H1 (cell line): ENCODE measurements at regions not wholly inside any gene's neighbourhood (a gene's known extent, or its start where the extent isn't known, plus 50 kb on each side); places are given as distances from the start of the nearest gene placed in this dataset.
A peak's percentile ranks its signal among the peaks of the same experiment; 100 is the strongest.

Experiments used
- CTCF ChIA-PET: fragments of 300-600 bp; sonication (Branson Sonifier 250); formaldehyde crosslinking; loops from one replicate; lab custom pipeline; 2021; ENCODE audit not compliant: partially characterized antibody; lab: Charles Lee
- POLR2A ChIA-PET: fragments of 300-600 bp; sonication (Branson Sonifier 250); formaldehyde crosslinking; loops from one replicate; lab custom pipeline; 2021; ENCODE audit warnings: inconsistent platforms; ENCODE audit not compliant: partially characterized antibody; lab: Charles Lee
- DNase-seq, 2 experiments: peaks; one replicate each; pipeline versions ENCODE4 v3.0.0 to v3.0.0-alpha.2; 2010 to 2022; ENCODE audit warnings: low spot score in 2 of 2, low read depth in 1 of 2, mixed read lengths in 1 of 2
- FAIRE-seq: peaks from 2 replicates; lab custom pipeline; 2011; peaks lifted over from hg19 to GRCh38; lab: Jason Lieb, UNC
- H2AFZ ChIP-seq: 2 replicates; pipeline ENCODE4 v1.8.1; 2012; ENCODE audit warnings: low read length, inconsistent platforms
- H2AK5ac ChIP-seq: 2 replicates; pipeline ENCODE4 v1.6.1; 2013; ENCODE audit warnings: low read depth, low read length
- H2BK120ac ChIP-seq: replicated peaks from 2 replicates; pipeline ENCODE3; 2013; ENCODE audit warnings: low read depth, low read length, inconsistent platforms
- H2BK12ac ChIP-seq: 2 replicates; pipeline ENCODE4 v1.6.1; 2013; ENCODE audit warnings: low read depth, low read length
- H2BK15ac ChIP-seq: 2 replicates; pipeline ENCODE4 v1.6.1; 2013; ENCODE audit warnings: low read length
- H2BK20ac ChIP-seq: 2 replicates; pipeline ENCODE4 v1.6.1; 2013; ENCODE audit warnings: low read length
- H2BK5ac ChIP-seq: 2 replicates; pipeline ENCODE4 v1.6.1; 2013; ENCODE audit warnings: low read depth, low read length
- H3K14ac ChIP-seq: 2 replicates; pipeline ENCODE4 v1.6.1; 2013; ENCODE audit warnings: inconsistent platforms; ENCODE audit not compliant: insufficient read length
- H3K18ac ChIP-seq: 2 replicates; pipeline ENCODE4 v1.6.1; 2013; ENCODE audit warnings: low read length; ENCODE audit errors: extremely low read depth
- H3K23ac ChIP-seq: 2 replicates; pipeline ENCODE4 v1.6.1; 2013; ENCODE audit warnings: inconsistent platforms; ENCODE audit not compliant: insufficient read length
- H3K23me2 ChIP-seq: 2 replicates; pipeline ENCODE4 v1.6.1; 2013; ENCODE audit warnings: low read depth, low read length
- H3K27ac ChIP-seq: 2 replicates; pipeline ENCODE4 v1.6.1; 2011; ENCODE audit warnings: low read depth, low read length, inconsistent platforms
- H3K27me3 ChIP-seq, 4 experiments: replicated peaks in 1 of 4; 1 replicate in 1 of 4; 2 replicates in 3 of 4; pipeline versions ENCODE4 v1.6.1 to v1.8.1; 2011 to 2013; ENCODE audit warnings: low read length in 3 of 4, mild to moderate bottlenecking in 3 of 4, inconsistent platforms in 2 of 4, mixed read lengths in 2 of 4, moderate library complexity in 1 of 4; ENCODE audit not compliant: control insufficient read depth in 3 of 4, insufficient read depth in 3 of 4; ENCODE audit errors: extremely low read depth in 1 of 4
- H3K36me3 ChIP-seq, 4 experiments: 2 replicates each; pipeline versions ENCODE4 v1.6.1 to v1.8.1; 2011 to 2013; ENCODE audit warnings: mild to moderate bottlenecking in 4 of 4, low read length in 3 of 4, moderate library complexity in 2 of 4, control low read depth in 1 of 4, inconsistent platforms in 1 of 4; ENCODE audit not compliant: insufficient read depth in 4 of 4, control insufficient read depth in 2 of 4
- H3K4ac ChIP-seq: replicated peaks from 2 replicates; pipeline ENCODE3; 2013; ENCODE audit warnings: low read length, low read depth, mixed read lengths, inconsistent platforms; ENCODE audit not compliant: insufficient read length
- H3K4me1 ChIP-seq, 4 experiments: replicated peaks in 1 of 4; 1 replicate in 1 of 4; 2 replicates in 3 of 4; pipeline versions ENCODE4 v1.6.1 to v1.8.1; 2011 to 2013; ENCODE audit warnings: low read length in 3 of 4, inconsistent platforms in 2 of 4, mixed read lengths in 1 of 4; ENCODE audit not compliant: insufficient read depth in 4 of 4, control insufficient read depth in 3 of 4
- H3K4me2 ChIP-seq, 2 experiments: 2 replicates each; pipeline versions ENCODE4 v1.6.1 to v1.8.1; 2011 to 2013; ENCODE audit warnings: low read depth in 2 of 2, low read length in 2 of 2, control low read depth in 1 of 2, inconsistent platforms in 1 of 2, mild to moderate bottlenecking in 1 of 2; ENCODE audit not compliant: insufficient read depth in 1 of 2
- H3K4me3 ChIP-seq, 4 experiments: fragments of 200-600, 300-600 bp in 1 of 4; sonication (generic), shearing (Covaris generic), sonication (Bioruptor Twin) in 1 of 4; 2 replicates each; pipeline versions ENCODE4 v1.5.1 to v1.8.1; 2011 to 2016; ENCODE audit warnings: low read length in 4 of 4, low read depth in 3 of 4, control low read depth in 2 of 4, inconsistent platforms in 2 of 4, mild to moderate bottlenecking in 2 of 4, mixed read lengths in 1 of 4, moderate library complexity in 1 of 4; ENCODE audit not compliant: insufficient read depth in 2 of 4; ENCODE audit errors: extremely low read depth in 1 of 4
- H3K56ac ChIP-seq: replicated peaks from 2 replicates; pipeline ENCODE3; 2013; ENCODE audit warnings: low read depth, mild to moderate bottlenecking, mixed read lengths, low read length, inconsistent platforms; ENCODE audit not compliant: insufficient read length
- H3K79me1 ChIP-seq: 2 replicates; pipeline ENCODE4 v1.6.1; 2013; ENCODE audit warnings: low read depth, low read length, control low read depth
- H3K79me2 ChIP-seq, 2 experiments: 2 replicates each; pipeline versions ENCODE4 v1.6.1 to v1.8.1; 2012 to 2013; ENCODE audit warnings: low read length in 2 of 2, mild to moderate bottlenecking in 2 of 2, inconsistent platforms in 1 of 2; ENCODE audit not compliant: insufficient read depth in 2 of 2, control insufficient read depth in 1 of 2
- H3K9ac ChIP-seq, 4 experiments: replicated peaks in 1 of 4; 1 replicate in 1 of 4; 2 replicates in 3 of 4; pipeline versions ENCODE4 v1.6.1 to v1.8.1; 2011 to 2013; ENCODE audit warnings: low read depth in 3 of 4, low read length in 3 of 4, control low read depth in 2 of 4, mild to moderate bottlenecking in 2 of 4, moderate library complexity in 2 of 4, inconsistent platforms in 1 of 4; ENCODE audit errors: extremely low read depth in 1 of 4
- H3K9me3 ChIP-seq, 2 experiments: 2 replicates each; pipeline versions ENCODE4 v1.6.1 to v1.8.1; 2012 to 2013; ENCODE audit warnings: mild to moderate bottlenecking in 2 of 2, moderate library complexity in 2 of 2, control low read depth in 1 of 2, inconsistent platforms in 1 of 2, low read depth in 1 of 2, low read length in 1 of 2, mixed read lengths in 1 of 2; ENCODE audit not compliant: insufficient read depth in 2 of 2
- H4K20me1 ChIP-seq, 2 experiments: replicated peaks in 1 of 2; 2 replicates each; pipeline versions ENCODE3 to v1.8.1; 2011 to 2013; ENCODE audit warnings: inconsistent platforms in 2 of 2, low read length in 2 of 2, mild to moderate bottlenecking in 1 of 2; ENCODE audit not compliant: insufficient read depth in 2 of 2, control insufficient read depth in 1 of 2
- H4K5ac ChIP-seq: 2 replicates; pipeline ENCODE4 v1.6.1; 2013; ENCODE audit warnings: low read length, low read depth, mixed read lengths, inconsistent platforms; ENCODE audit not compliant: insufficient read length
- H4K8ac ChIP-seq: 2 replicates; pipeline ENCODE4 v1.8.0; 2013; ENCODE audit warnings: mild to moderate bottlenecking, moderate library complexity, low read length, inconsistent platforms; ENCODE audit not compliant: insufficient read depth; ENCODE audit errors: extremely low read depth
- H4K91ac ChIP-seq: replicated peaks from 2 replicates; pipeline ENCODE3; 2013; ENCODE audit warnings: low read length, mixed read lengths, inconsistent platforms; ENCODE audit not compliant: insufficient read length
- CBX8 ChIP-seq: fragments of 300-800, 300-1000 bp; sonication (generic); IDR thresholded peaks from 2 replicates; pipeline ENCODE4 v1.7.1; 2016; ENCODE audit warnings: low read depth, low read length, borderline replicate concordance
- E2F6 ChIP-seq: IDR thresholded peaks from 2 replicates; pipeline ENCODE4 v1.6.1; 2012; ENCODE audit warnings: inconsistent platforms
- EZH2 ChIP-seq: fragments of 200-600 bp; sonication (generic); IDR thresholded peaks from 2 replicates; pipeline ENCODE4 v1.7.1; 2012; ENCODE audit warnings: low read depth, mild to moderate bottlenecking, moderate library complexity, low read length, inconsistent platforms; ENCODE audit not compliant: severe bottlenecking
- JUN ChIP-seq: IDR thresholded peaks from 2 replicates; pipeline ENCODE4 v1.6.1; 2011; ENCODE audit warnings: low read depth, mild to moderate bottlenecking, improper control_type of control experiment, low read length
- KDM1A ChIP-seq: fragments of 200-600, 300-600 bp; sonication (generic); IDR thresholded peaks from 2 replicates; pipeline ENCODE4 v1.7.1; 2016; ENCODE audit warnings: mild to moderate bottlenecking, low read length, borderline replicate concordance
- NANOG ChIP-seq: IDR thresholded peaks from 2 replicates; pipeline ENCODE4 v1.6.1; 2011; ENCODE audit warnings: low read length, low read depth, mild to moderate bottlenecking, inconsistent platforms; ENCODE audit not compliant: insufficient read depth, poor library complexity, severe bottlenecking
- RBBP5 ChIP-seq: IDR thresholded peaks from 2 replicates; pipeline ENCODE4 v1.7.1; 2012; ENCODE audit warnings: low read depth, mild to moderate bottlenecking, inconsistent platforms, low read length, moderate library complexity, borderline replicate concordance
- SIRT6 ChIP-seq: IDR thresholded peaks from one replicate; pipeline ENCODE4 v1.7.1; 2012; ENCODE audit warnings: low read length, inconsistent platforms
- SP1 ChIP-seq: IDR thresholded peaks from 2 replicates; pipeline ENCODE4 v1.6.1; 2011; ENCODE audit warnings: low read depth, low read length
- SUZ12 ChIP-seq: fragments of 200-600 bp; sonication (generic); IDR thresholded peaks from 2 replicates; pipeline ENCODE4 v1.6.1; 2012; ENCODE audit warnings: mild to moderate bottlenecking, inconsistent platforms, low read length, moderate library complexity, mixed read lengths
- TAF1 ChIP-seq: IDR thresholded peaks from 2 replicates; pipeline ENCODE4 v1.6.1; 2011; ENCODE audit warnings: mild to moderate bottlenecking, low read depth, low read length
- TCF12 ChIP-seq: IDR thresholded peaks from 2 replicates; pipeline ENCODE4 v1.6.1; 2011; ENCODE audit warnings: low read depth, mild to moderate bottlenecking, low read length
- YY1 ChIP-seq: IDR thresholded peaks from 2 replicates; pipeline ENCODE4 v1.6.1; 2011; ENCODE audit warnings: low read depth, mild to moderate bottlenecking, low read length
- WGBS, 2 experiments: shearing (Covaris generic) in 1 of 2; methylation state at CpG; one replicate each; pipeline versions ENCODE4 v1.1.6 to v1.1.7; 2013 to 2015; ENCODE audit warnings: low lambda C conversion rate in 2 of 2, mixed read lengths in 2 of 2, inconsistent platforms in 1 of 2, low coverage in 1 of 2, missing lambda C conversion rate in 1 of 2; ENCODE audit not compliant: insufficient replicate concordance in 2 of 2, insufficient coverage in 1 of 2, insufficient read length in 1 of 2; ENCODE audit errors: extremely low coverage in 1 of 2, missing lambda C conversion rate in 1 of 2; 5-methylcytosine and 5-hydroxymethylcytosine counted together

- Histone ChIP-seq H2AK5ac (no peak overlapping the region), H3K79me1 (no peaks in the 10 kb centered on the region), H3K18ac (peak overlapping the region; percentile 33; the same call in 1 of the 2 replicates), H2BK120ac (no peak overlapping the region), H2BK20ac (0 out of 2 replicates have a peak overlapping the region, but pooled peaks have one; percentile 11), H4K20me1 (no peaks in the 10 kb centered on the region), H3K27me3 (no peaks in the 10 kb centered on the region; a peak in 1 of 7 replicates), H4K5ac (peak overlapping the region; percentile 23), H3K9ac (no peak overlapping the region), H2AFZ (no peak overlapping the region), H3K14ac (no peak overlapping the region), H3K23me2 (no peaks in the 10 kb centered on the region), H3K4me3 (peak overlapping the region in 1 of 4 experiments; percentile 20; a peak in 1 of 8 replicates), H3K4me1 (peaks cover 0 to 10% (median 1%) of the 10 kb centered on the region in 4 experiments; a peak in 2 of 7 replicates), H2BK5ac (no peak overlapping the region), H4K8ac (peak overlapping the region; percentile 62; the same call in 1 of the 2 replicates), H3K23ac (no peak overlapping the region), H2BK12ac (no peak overlapping the region), H3K9me3 (no peaks in the 10 kb centered on the region), H3K79me2 (no peaks in the 10 kb centered on the region), H3K36me3 (no peaks in the 10 kb centered on the region), H3K4ac (no peak overlapping the region), H4K91ac (no peak overlapping the region), H3K27ac (no peak overlapping the region), H3K4me2 (peak overlapping the region in 1 of 2 experiments; percentile 14; a peak in 1 of 4 replicates), H2BK15ac (no peak overlapping the region), H3K56ac (no peak overlapping the region)
- FAIRE-seq = peak; percentile 48
- WGBS, 2 experiments = 60% methylated on average over 12 of the region's 12 CpGs; no CpG with 5 or more reads in 1 of the 2 experiments
- ChIA-PET POLR2A (interaction anchor here (1.7 kb wide), 1 partner anchor 12 kb away, joined by 5 read pairs; no protein-coding TSS in a partner anchor), CTCF (interaction anchor here (0.9 to 1.7 kb wide), 7 partner anchors 10 to 118 kb away, joined by 3 to 7 read pairs (median 3); no protein-coding TSS in a partner anchor)
- DNase-seq = peak; percentile 33 to 67
- no peak for TF ChIP-seq SIRT6
- no peak for TF ChIP-seq RBBP5
- peak; percentile 85 for TF ChIP-seq E2F6
- TF ChIP-seq JUN = no peak
- TF ChIP-seq YY1 = peak; percentile 93
- TF ChIP-seq KDM1A = peak; percentile 76; the same call in 1 of the 2 replicates
- no peak for TF ChIP-seq EZH2
- TF ChIP-seq SUZ12 = no peak
- peak; percentile 79; the same call in 1 of the 2 replicates for TF ChIP-seq TCF12
- no peak; the same call in 1 of the 2 replicates for TF ChIP-seq SP1
- TF ChIP-seq TAF1 = peak; percentile 29; the same call in 1 of the 2 replicates
- no peak for TF ChIP-seq CBX8
- peak; percentile 81 for TF ChIP-seq NANOG
Observed at GRCh38 chr7:25732766-25733217, 419.2 kb upstream of the NFE2L3 start.
